ENCODE measurements at regions not wholly inside any gene's neighbourhood (a gene's known extent, or its start where the extent isn't known, plus 50 kb on each side); places are given as distances from the start of the nearest gene placed in this dataset.

GRCh38 chr1:25157846-25158245 is 74.5 kb downstream of the SYF2 start:
- no peak for ATAC-seq
- TF ChIP-seq ISL1 (CRISPR knock-in tag; IDR thresholded peaks at IDR 0.05) (no peak), ZNF565 (CRISPR knock-in tag; conservative IDR thresholded peaks at IDR 0.05; ENCODE audit: low read depth) (no peak), TOX (CRISPR knock-in tag; IDR thresholded peaks at IDR 0.05; ENCODE audit: borderline replicate concordance) (no peak)

- TF ChIP-seq ZFP3 (CRISPR knock-in tag; IDR thresholded peaks at IDR 0.05) (no peak), ZC3H10 (CRISPR knock-in tag; IDR thresholded peaks at IDR 0.05) (no peak), ZNF70 (CRISPR knock-in tag; IDR thresholded peaks at IDR 0.05) (no peak), ZFP30 (CRISPR knock-in tag; IDR thresholded peaks at IDR 0.05) (no peak), POU6F1 (CRISPR knock-in tag; IDR thresholded peaks at IDR 0.05; ENCODE audit: borderline replicate concordance, low read depth) (no peak), CREB5 (CRISPR knock-in tag; IDR thresholded peaks at IDR 0.05; ENCODE audit: low read depth) (no peak), PATZ1 (CRISPR knock-in tag; IDR thresholded peaks at IDR 0.05; ENCODE audit: borderline replicate concordance) (no peak), ZNF565 (CRISPR knock-in tag; conservative IDR thresholded peaks at IDR 0.05; ENCODE audit: low read depth) (no peak), ISL1 (CRISPR knock-in tag; IDR thresholded peaks at IDR 0.05) (no peak), ESRRG (CRISPR knock-in tag; IDR thresholded peaks at IDR 0.05) (no peak), PPARA (CRISPR knock-in tag; IDR thresholded peaks at IDR 0.05; ENCODE audit: borderline replicate concordance) (no peak), BACH2 (CRISPR knock-in tag; IDR thresholded peaks at IDR 0.05; ENCODE audit: borderline replicate concordance) (no peak), TSHZ2 (CRISPR knock-in tag; IDR thresholded peaks at IDR 0.05) (no peak), TOX (CRISPR knock-in tag; IDR thresholded peaks at IDR 0.05; ENCODE audit: borderline replicate concordance) (no peak), CSRNP3 (CRISPR knock-in tag; IDR thresholded peaks at IDR 0.05) (no peak), SNAI2 (CRISPR knock-in tag; IDR thresholded peaks at IDR 0.05) (no peak), TCF4 (CRISPR knock-in tag; IDR thresholded peaks at IDR 0.05; ENCODE audit: borderline replicate concordance) (no peak), GLIS3 (CRISPR knock-in tag; IDR thresholded peaks at IDR 0.05) (no peak)
- no peak for ATAC-seq
Observed at GRCh38 chr1:25150985-25151495, 81.3 kb downstream of the SYF2 start.

GRCh38 chr1:25148673-25149300 is 83.5 kb downstream of the SYF2 start:
- no peak for ATAC-seq
- TF ChIP-seq RARB (CRISPR knock-in tag; IDR thresholded peaks at IDR 0.05), result no peak
- TF ChIP-seq ESRRG (CRISPR knock-in tag; IDR thresholded peaks at IDR 0.05), result no peak
- TF ChIP-seq ZNF8 (CRISPR knock-in tag; IDR thresholded peaks at IDR 0.05), result no peak
- TF ChIP-seq PATZ1 (CRISPR knock-in tag; IDR thresholded peaks at IDR 0.05; ENCODE audit: borderline replicate concordance), result no peak
- no peak for TF ChIP-seq CSDC2 (CRISPR knock-in tag; IDR thresholded peaks at IDR 0.05)
- no peak for TF ChIP-seq POU6F1 (CRISPR knock-in tag; IDR thresholded peaks at IDR 0.05; ENCODE audit: borderline replicate concordance, low read depth)
- no peak for TF ChIP-seq ZFP30 (CRISPR knock-in tag; IDR thresholded peaks at IDR 0.05)
